GM12891 (cell line): ENCODE measurements at regions not wholly inside any gene's neighbourhood (a gene's known extent, or its start where the extent isn't known, plus 50 kb on each side); places are given as distances from the start of the nearest gene placed in this dataset.

ENCODE experiments used
- PAX5 ChIP-seq: IDR thresholded peaks from 2 replicates; pipeline ENCODE4 v1.6.1; 2011; ENCODE audit warnings: low read length, moderate library complexity, mild to moderate bottlenecking; ENCODE audit not compliant: insufficient read depth, severe bottlenecking
- POLR2A ChIP-seq: IDR thresholded peaks from 2 replicates; pipeline ENCODE4 v1.6.1; 2011; ENCODE audit warnings: low read depth, low read length, control low read depth
- POLR2AphosphoS5 ChIP-seq: IDR thresholded peaks from 2 replicates; pipeline ENCODE4 v1.6.1; 2011; ENCODE audit warnings: low read depth, low read length, control low read depth
- POU2F2 ChIP-seq: IDR thresholded peaks from 2 replicates; pipeline ENCODE4 v1.6.1; 2011; ENCODE audit warnings: low read depth, mild to moderate bottlenecking, control low read depth, low read length, moderate library complexity
- TAF1 ChIP-seq: IDR thresholded peaks from 2 replicates; pipeline ENCODE4 v1.6.1; 2011; ENCODE audit warnings: low read depth, low read length, control low read depth

DNA sequence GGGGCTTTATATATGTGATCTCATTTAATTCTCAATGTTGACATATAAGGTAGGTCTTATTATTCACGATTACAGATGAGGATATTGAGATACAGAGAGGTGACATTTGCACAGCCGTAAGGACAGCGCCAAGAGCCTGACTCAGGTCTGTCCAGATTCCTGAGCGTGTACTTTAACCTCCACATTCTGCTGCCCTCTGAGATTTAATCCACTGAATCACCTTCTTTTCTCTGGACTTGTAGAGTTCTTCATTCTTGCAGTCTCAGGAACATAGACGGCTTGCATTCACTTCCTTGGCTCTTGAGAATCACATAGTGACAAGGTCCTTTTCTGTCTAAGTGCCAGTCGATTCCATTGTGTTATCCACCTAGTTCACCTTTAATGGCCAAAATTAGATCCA lies 141.0 kb upstream of the ARHGAP5 start:
- TF ChIP-seq POLR2AphosphoS5 (no peak), POLR2A (no peak), TAF1 (no peak), POU2F2 (no peak), PAX5 (no peak)
